ENCODE measurements at regions not wholly inside any gene's neighbourhood (a gene's known extent, or its start where the extent isn't known, plus 50 kb on each side); places are given as distances from the start of the nearest gene placed in this dataset.
A peak's percentile ranks its signal among the peaks of the same experiment; 100 is the strongest.

- DNase-seq = no peak
Observed at GRCh38 chr21:35414056-35414455, 365.0 kb upstream of the RUNX1 start.

GRCh38 chr21:35412231-35412630 is 363.1 kb upstream of the RUNX1 start:
- no peak for DNase-seq

- DNase-seq = no peak
Observed at GRCh38 chr21:35411434-35411833, 362.3 kb upstream of the RUNX1 start.

GRCh38 chr21:35410656-35411055 is 361.6 kb upstream of the RUNX1 start:
- no peak for DNase-seq

- DNase-seq = no peak
Observed at GRCh38 chr21:35410123-35410522, 361.0 kb upstream of the RUNX1 start.

GRCh38 chr21:35408401-35408800 is 359.3 kb upstream of the RUNX1 start:
- DNase-seq = no peak

- no peak for DNase-seq
Observed at GRCh38 chr21:35406635-35407034, 357.5 kb upstream of the RUNX1 start.

GRCh38 chr21:35405981-35406380 is 356.9 kb upstream of the RUNX1 start:
- DNase-seq = no peak

- no peak for DNase-seq
Observed at GRCh38 chr21:35404247-35404646, 355.1 kb upstream of the RUNX1 start.

- DNase-seq = no peak
Observed at GRCh38 chr21:35402061-35402460, 353.0 kb upstream of the RUNX1 start.

GRCh38 chr21:35401476-35401875 is 352.4 kb upstream of the RUNX1 start:
- no peak for DNase-seq

GRCh38 chr21:35400233-35400939 is 351.3 kb upstream of the RUNX1 start:
- DNase-seq = peak; percentile 1

- DNase-seq = no peak
Observed at GRCh38 chr21:35399706-35400105, 350.6 kb upstream of the RUNX1 start.

GRCh38 chr21:35399002-35399530 is 350.0 kb upstream of the RUNX1 start:
- no peak for DNase-seq

- DNase-seq = no peak
Observed at GRCh38 chr21:35398346-35398982, 349.4 kb upstream of the RUNX1 start.

- no peak for DNase-seq
Observed at GRCh38 chr21:35397781-35398180, 348.7 kb upstream of the RUNX1 start.

- no peak for DNase-seq
Observed at GRCh38 chr21:35396655-35397054, 347.6 kb upstream of the RUNX1 start.

- DNase-seq = no peak
Observed at GRCh38 chr21:35395728-35396127, 346.6 kb upstream of the RUNX1 start.

- DNase-seq = no peak
Observed at GRCh38 chr21:35394634-35395369, 345.7 kb upstream of the RUNX1 start.

- no peak for DNase-seq
Observed at GRCh38 chr21:35394049-35394448, 344.9 kb upstream of the RUNX1 start.

GRCh38 chr21:35390013-35390776 is 341.1 kb upstream of the RUNX1 start:
- DNase-seq = peak; percentile 60

- no peak for DNase-seq
Observed at GRCh38 chr21:35386491-35387079, 337.5 kb upstream of the RUNX1 start.

GRCh38 chr21:35384375-35384774 is 335.3 kb upstream of the RUNX1 start:
- no peak for DNase-seq

Measured in DMS 273 treated with DMSO at 0.1 percent for 48 hours (cell line).